ENCODE measurements at regions not wholly inside any gene's neighbourhood (a gene's known extent, or its start where the extent isn't known, plus 50 kb on each side); places are given as distances from the start of the nearest gene placed in this dataset.
A peak's percentile ranks its signal among the peaks of the same experiment; 100 is the strongest.
"Not testable (repeated sequence)": the region's sequence is repeated elsewhere in the genome, so short reads cannot be mapped to it uniquely, and the experiment has no call there.

- DNase-seq (ENCODE audit: low read depth in 2 of 2): no peak
These were observed 322.4 kb upstream of the CLEC14A start for GRCh38 chr14:38578278-38578681.

GRCh38 chr14:38567703-38568102, 311.8 kb upstream of the CLEC14A start:
- DNase-seq (ENCODE audit: low read depth in 2 of 2): peak in 1 of 2 experiments; percentile 21

DNA sequence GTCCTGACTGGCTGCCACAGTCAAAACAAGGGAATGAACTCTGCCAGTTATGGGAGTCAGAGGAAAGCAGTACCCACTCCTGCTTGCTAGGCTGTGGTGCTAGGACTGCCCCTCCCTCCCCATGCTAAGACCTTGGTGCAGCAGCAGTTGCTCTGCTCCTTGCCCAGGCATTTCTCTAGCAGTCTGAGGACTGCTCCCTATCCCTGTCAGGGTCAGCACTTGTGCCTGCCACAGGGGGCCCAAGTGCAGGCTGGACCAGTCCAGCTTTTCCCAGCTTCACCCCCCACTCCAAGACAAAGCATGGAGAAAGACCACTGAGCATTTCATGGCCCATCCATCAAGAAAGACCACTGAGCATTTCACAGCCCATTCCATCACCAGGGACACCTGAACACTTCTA, 305.8 kb upstream of the CLEC14A start:
- no peak for DNase-seq (ENCODE audit: low read depth in 2 of 2)

DNA sequence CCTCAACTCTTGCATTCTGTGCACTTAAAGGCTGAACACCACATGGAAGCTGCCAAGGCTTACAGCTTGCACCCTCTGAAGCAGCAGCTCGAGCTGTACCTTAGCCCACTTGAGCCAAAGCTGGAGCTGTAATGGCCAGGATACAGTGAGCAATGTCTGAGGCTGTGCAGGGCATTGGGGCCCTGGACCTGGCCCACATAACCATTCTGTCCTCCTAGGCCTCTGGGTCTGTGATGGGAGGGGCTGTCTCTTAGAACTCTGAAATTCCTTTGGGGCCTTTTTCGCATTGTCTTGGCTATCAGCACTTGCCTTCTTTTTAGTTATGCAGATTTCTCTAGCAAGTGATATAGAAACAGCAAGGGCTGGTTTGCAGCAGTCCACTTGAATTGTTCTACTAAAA, 303.8 kb upstream of the CLEC14A start:
- DNase-seq (ENCODE audit: low read depth in 2 of 2): no peak

DNA sequence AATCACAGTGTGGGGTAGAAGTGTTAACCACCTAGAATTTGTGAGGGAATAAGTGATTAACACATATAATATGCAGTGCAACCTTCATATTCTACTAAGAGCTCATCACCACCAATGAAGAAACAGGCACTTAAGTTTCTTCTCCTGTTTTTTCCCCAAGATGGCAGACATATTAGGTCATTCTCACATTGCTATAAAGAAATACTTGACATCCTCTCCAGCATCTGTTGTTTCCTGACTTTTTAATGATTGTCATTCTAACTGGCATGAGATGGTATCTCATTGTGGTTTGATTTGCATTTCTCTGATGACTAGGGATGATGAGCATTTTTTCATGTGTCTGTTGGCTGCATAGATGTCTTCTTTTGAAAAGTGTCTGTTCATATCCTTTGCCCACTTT, 301.5 kb upstream of the CLEC14A start:
- not testable (repeated sequence) for DNase-seq (ENCODE audit: low read depth in 2 of 2)

DNA sequence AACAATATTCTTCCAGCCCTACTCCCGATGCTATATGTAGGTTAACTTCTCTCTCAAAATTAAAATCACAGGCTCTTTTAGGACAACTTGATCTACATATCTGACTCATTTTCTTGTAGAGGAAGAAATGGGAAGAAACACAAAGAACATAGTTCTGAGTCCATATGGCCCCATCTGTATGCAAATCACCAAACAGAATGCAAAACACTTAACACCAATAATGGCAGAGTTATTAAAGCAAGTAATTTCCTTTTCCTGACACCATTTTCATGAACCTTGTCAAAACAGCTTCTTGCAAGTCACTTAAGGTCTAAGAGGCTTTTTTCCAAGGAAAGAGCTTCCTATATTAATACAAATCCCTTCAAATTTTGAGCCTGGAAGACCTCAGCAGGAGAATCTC, 300.4 kb upstream of the CLEC14A start:
- no peak for DNase-seq (ENCODE audit: low read depth in 2 of 2)

GRCh38 chr14:38554026-38554425, 298.1 kb upstream of the CLEC14A start:
- DNase-seq (ENCODE audit: low read depth in 2 of 2): no peak

DNA sequence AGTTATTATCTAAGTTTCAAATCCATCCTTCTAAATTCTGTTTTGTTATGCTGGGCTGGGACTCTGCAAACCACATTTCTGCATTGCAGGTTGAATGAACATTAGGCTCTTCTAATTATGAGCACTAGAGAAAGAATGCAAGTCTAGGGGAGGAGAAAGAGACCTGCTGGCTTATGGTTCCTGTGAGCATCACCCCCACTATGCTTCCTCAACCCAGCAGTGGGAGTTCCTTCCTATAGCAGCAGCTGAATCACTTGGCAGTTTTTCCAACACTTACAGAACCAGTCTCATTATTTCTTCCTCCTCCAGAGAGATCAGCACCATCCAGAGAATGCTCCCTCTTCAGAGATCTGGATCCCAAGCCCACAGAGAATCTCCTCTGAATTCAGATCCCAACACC, 297.7 kb upstream of the CLEC14A start:
- peak; percentile 91 to 93 for DNase-seq (ENCODE audit: low read depth in 2 of 2)

DNA sequence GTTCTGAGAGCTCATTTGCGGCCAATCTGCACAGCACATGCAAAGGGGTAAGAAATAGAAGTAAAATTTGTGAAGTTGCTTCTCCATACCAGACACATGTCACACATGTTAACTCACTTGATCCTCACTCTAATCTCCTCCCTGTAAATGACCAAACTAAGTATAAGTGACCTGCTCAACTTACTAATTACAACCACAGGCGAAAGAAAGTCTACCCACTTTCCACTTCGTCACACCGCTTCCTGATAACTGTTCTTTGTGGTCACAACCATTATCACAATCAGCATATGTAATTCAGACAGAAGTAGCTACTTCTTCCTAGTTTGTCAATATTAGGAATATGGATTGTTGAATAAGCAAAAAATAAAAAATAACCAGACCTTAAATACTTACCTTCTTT, 293.7 kb upstream of the CLEC14A start:
- DNase-seq (ENCODE audit: low read depth in 2 of 2): no peak

DNA sequence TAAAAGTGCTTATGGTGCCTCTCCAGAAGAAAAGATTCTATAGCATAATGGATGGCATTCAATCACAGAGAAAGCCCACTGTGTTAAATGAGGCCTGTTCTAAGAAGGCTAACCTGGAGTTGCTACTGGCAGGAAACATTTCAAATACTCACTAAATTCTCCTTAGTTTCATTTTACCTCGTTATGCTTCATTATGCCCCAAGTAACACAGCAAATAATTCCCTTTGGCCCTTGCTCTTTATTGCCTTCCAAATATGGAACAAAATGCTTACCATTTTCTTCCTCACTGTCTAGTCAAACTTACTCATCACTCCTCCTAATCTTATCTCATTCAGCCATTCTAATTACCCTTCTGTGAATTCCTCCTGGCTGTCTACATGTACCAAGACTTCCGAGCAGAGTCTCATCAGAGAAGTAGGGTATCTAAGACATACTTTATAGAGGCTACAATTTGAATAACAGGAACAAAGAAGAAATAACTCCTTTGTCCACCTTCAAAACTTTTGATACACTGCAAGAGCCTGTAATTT, 292.1 kb upstream of the CLEC14A start:
- DNase-seq (ENCODE audit: low read depth in 2 of 2): no peak

GRCh38 chr14:38546932-38547551, 291.1 kb upstream of the CLEC14A start:
- DNase-seq (ENCODE audit: low read depth in 2 of 2): no peak

DNA sequence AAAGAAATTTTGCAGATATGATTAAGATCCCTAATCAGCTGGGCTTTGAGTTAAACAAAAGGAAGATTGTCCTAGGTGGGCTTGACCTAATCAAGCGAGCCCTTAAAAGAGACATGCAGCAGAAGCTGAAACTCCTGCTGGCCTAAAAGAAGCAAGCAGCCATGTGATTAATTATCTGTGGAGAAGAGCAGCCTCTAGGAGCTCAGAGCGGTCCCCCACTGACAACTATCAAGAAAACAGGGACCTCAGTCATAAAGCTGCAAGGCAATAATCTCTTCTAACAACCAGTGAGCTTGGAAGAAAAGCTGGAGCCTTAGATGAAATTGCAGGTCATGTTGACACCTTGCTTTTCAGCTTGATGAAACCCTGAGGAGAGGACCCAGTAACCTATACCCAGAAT, 288.9 kb upstream of the CLEC14A start:
- no peak for DNase-seq (ENCODE audit: low read depth in 2 of 2)

DNA sequence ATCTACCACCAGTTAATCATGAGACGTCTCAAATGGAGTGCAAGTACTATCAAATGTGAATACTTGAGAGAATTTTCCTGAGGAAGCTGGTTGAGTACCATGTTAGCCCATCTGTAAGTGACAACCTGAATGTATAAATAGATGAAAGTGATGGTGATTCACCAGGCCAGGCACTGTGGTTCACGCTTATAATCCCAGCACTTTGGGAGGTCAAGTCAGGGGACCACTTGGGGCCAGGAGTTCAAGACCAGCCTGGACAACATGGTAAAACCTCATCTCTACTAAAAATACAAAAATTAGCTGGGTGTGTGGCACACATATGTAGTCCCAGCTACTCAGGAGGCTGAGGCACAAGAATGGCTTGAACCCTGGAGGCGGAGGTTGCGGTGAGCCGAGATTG, 288.0 kb upstream of the CLEC14A start:
- not testable (repeated sequence) for DNase-seq (ENCODE audit: low read depth in 2 of 2)

DNA sequence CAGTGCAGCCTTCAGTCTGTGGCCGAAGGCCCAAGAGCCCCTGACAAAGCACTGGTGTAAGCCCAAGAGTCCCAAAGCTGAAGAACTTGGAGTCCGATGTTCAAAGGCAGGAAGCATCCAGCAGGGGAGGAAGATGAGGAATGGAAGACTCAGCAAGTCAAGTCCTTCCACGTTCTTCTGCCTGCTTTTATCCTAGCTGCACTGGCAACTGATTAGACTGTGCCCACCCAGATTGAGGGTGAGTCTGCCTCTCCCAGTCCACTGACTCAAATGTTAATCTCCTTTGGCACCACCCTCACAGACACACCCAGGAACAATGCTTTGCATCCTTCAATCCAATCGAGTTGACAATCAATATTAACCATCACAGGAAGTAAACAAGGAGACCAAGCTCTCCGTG, 282.2 kb upstream of the CLEC14A start:
- not testable (repeated sequence) for DNase-seq (ENCODE audit: low read depth in 2 of 2)

- DNase-seq (ENCODE audit: low read depth in 2 of 2): no peak
These were observed 280.6 kb upstream of the CLEC14A start for GRCh38 chr14:38536376-38537038.

DNA sequence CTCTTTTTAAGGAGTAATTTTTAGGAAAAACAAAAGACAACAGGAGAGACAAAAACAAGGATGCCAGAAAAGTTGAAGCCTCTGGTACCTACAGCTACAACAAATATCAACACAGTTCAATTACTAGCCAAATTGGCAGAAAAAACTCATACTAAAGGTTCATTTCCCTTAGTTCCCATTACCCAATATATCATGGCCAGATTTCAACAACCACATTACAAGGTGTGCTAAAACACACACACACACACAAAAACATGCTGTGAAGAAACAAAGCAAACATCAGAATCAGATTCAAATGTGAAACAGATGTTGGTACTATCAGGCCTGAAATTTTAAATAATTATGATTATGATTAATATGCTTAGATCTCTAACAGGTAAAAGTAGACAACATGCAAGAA, 272.7 kb upstream of the CLEC14A start:
- no peak for DNase-seq (ENCODE audit: low read depth in 2 of 2)

DNA sequence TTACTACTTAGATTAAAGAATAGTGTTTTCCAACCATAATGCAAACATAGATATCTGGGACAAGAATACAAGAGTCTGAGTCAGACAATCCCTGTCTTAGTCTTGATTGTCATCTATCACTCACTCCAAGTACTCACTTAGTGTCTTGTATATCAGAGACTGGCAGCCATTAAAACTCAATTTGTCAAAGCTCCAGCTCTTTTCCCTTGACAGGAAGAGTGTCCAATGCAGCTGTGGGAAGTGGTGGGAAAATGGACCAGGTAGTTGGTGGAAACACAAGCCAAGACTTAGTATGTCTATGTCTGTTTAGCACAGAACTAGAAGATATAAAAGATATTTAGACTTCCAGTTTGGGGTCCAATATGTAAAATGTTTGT, 271.6 kb upstream of the CLEC14A start:
- no peak for DNase-seq (ENCODE audit: low read depth in 2 of 2)

DNA sequence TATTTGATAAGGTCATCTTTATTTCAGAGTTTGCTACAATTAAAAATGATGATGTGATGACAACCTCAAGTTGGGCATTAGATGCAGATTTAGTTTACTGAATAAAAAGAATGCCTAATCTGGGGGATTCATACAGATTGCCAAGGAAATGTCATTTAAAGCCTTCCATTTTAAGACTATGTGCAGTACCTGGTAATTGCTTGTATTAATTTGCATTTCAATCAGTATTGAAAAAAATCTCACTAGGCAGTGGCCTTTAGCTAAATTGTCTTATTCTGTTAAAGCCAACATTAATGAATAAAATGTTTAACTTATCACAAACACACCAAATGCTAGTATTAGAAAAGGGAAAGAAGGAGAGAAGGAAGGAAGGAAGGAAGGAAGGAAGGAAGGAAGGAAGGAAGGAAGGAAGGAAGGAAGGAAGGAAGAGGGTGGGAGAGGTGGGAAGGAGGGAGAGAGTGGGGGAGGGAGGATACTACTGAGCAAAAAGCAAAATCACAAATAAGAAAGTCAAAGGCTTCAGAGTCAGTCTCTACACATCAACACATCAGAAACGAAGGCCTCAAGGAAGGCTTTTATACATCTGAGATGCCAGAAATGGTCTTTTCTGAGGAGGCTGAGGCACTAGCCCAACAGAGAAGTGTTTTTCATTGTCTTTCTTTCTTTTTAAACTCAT, 271.1 kb upstream of the CLEC14A start:
- no peak for DNase-seq (ENCODE audit: low read depth in 2 of 2)

GRCh38 chr14:38524636-38525509, 269.0 kb upstream of the CLEC14A start:
- no peak for DNase-seq (ENCODE audit: low read depth in 2 of 2)

DNA sequence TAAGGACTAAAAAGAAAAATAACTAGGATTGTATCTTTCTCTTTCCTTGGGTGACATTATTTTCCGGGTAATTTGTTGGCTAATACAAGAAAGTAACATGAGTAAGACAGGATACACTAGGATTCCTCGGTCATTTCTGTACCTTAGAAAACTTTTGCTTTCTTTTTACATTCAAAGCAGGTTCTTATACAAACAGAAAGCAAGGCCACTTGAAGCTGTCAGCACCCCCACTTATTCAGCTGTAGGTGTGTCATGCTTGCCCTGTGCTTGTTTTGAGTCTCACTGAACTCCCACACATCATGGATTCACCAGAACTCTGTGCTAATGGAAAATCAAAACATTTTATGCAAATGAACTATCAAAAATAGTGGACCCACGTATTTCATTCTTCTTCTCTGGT, 266.8 kb upstream of the CLEC14A start:
- no peak for DNase-seq (ENCODE audit: low read depth in 2 of 2)

DNA sequence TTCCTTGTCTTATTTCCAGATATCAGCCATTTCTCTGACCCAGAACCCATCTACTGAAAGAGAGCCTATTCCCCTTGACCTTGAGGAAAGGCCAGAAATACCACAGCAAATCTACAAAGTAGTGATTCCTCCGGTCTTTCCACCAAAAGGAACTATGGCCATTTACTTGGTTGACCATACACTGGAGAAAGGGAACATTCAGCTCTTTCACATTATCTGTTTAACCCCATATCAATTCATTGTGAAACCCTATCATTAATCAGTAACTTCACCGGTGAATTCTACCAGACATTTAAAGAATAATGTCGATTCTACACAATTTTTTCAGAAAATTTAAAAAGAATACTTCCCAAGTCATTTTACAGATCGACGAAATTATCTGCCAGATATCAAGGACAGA, 265.7 kb upstream of the CLEC14A start:
- no peak for DNase-seq (ENCODE audit: low read depth in 2 of 2)

GRCh38 chr14:38517426-38517825, 261.5 kb upstream of the CLEC14A start:
- DNase-seq (ENCODE audit: low read depth in 2 of 2): no peak

Data from fibroblast of skin of left biceps (primary cell).